H1 (cell line): ENCODE measurements at regions not wholly inside any gene's neighbourhood (a gene's known extent, or its start where the extent isn't known, plus 50 kb on each side); places are given as distances from the start of the nearest gene placed in this dataset.

Source experiments
- CTCF ChIA-PET: fragments of 300-600 bp; sonication (Branson Sonifier 250); formaldehyde crosslinking; loops from one replicate; lab custom pipeline; 2021; ENCODE audit not compliant: partially characterized antibody; lab: Charles Lee
- POLR2A ChIA-PET: fragments of 300-600 bp; sonication (Branson Sonifier 250); formaldehyde crosslinking; loops from one replicate; lab custom pipeline; 2021; ENCODE audit warnings: inconsistent platforms; ENCODE audit not compliant: partially characterized antibody; lab: Charles Lee
- DNase-seq, 2 experiments: peaks; one replicate each; pipeline versions ENCODE4 v3.0.0 to v3.0.0-alpha.2; 2010 to 2022; ENCODE audit warnings: low spot score in 2 of 2, low read depth in 1 of 2, mixed read lengths in 1 of 2
- FAIRE-seq: peaks from 2 replicates; lab custom pipeline; 2011; peaks lifted over from hg19 to GRCh38; lab: Jason Lieb, UNC
- H2AFZ ChIP-seq: 2 replicates; pipeline ENCODE4 v1.8.1; 2012; ENCODE audit warnings: low read length, inconsistent platforms
- H2AK5ac ChIP-seq: 2 replicates; pipeline ENCODE4 v1.6.1; 2013; ENCODE audit warnings: low read depth, low read length
- H2BK120ac ChIP-seq: replicated peaks from 2 replicates; pipeline ENCODE3; 2013; ENCODE audit warnings: low read depth, low read length, inconsistent platforms
- H2BK12ac ChIP-seq: 2 replicates; pipeline ENCODE4 v1.6.1; 2013; ENCODE audit warnings: low read depth, low read length
- H2BK15ac ChIP-seq: 2 replicates; pipeline ENCODE4 v1.6.1; 2013; ENCODE audit warnings: low read length
- H2BK20ac ChIP-seq: 2 replicates; pipeline ENCODE4 v1.6.1; 2013; ENCODE audit warnings: low read length
- H2BK5ac ChIP-seq: 2 replicates; pipeline ENCODE4 v1.6.1; 2013; ENCODE audit warnings: low read depth, low read length
- H3K14ac ChIP-seq: 2 replicates; pipeline ENCODE4 v1.6.1; 2013; ENCODE audit warnings: inconsistent platforms; ENCODE audit not compliant: insufficient read length
- H3K18ac ChIP-seq: 2 replicates; pipeline ENCODE4 v1.6.1; 2013; ENCODE audit warnings: low read length; ENCODE audit errors: extremely low read depth
- H3K23ac ChIP-seq: 2 replicates; pipeline ENCODE4 v1.6.1; 2013; ENCODE audit warnings: inconsistent platforms; ENCODE audit not compliant: insufficient read length
- H3K23me2 ChIP-seq: 2 replicates; pipeline ENCODE4 v1.6.1; 2013; ENCODE audit warnings: low read depth, low read length
- H3K27ac ChIP-seq: 2 replicates; pipeline ENCODE4 v1.6.1; 2011; ENCODE audit warnings: low read depth, low read length, inconsistent platforms
- H3K27me3 ChIP-seq, 4 experiments: replicated peaks in 1 of 4; 1 replicate in 1 of 4; 2 replicates in 3 of 4; pipeline versions ENCODE4 v1.6.1 to v1.8.1; 2011 to 2013; ENCODE audit warnings: low read length in 3 of 4, mild to moderate bottlenecking in 3 of 4, inconsistent platforms in 2 of 4, mixed read lengths in 2 of 4, moderate library complexity in 1 of 4; ENCODE audit not compliant: control insufficient read depth in 3 of 4, insufficient read depth in 3 of 4; ENCODE audit errors: extremely low read depth in 1 of 4
- H3K36me3 ChIP-seq, 4 experiments: 2 replicates each; pipeline versions ENCODE4 v1.6.1 to v1.8.1; 2011 to 2013; ENCODE audit warnings: mild to moderate bottlenecking in 4 of 4, low read length in 3 of 4, moderate library complexity in 2 of 4, control low read depth in 1 of 4, inconsistent platforms in 1 of 4; ENCODE audit not compliant: insufficient read depth in 4 of 4, control insufficient read depth in 2 of 4
- H3K4ac ChIP-seq: replicated peaks from 2 replicates; pipeline ENCODE3; 2013; ENCODE audit warnings: low read length, low read depth, mixed read lengths, inconsistent platforms; ENCODE audit not compliant: insufficient read length
- H3K4me1 ChIP-seq, 4 experiments: replicated peaks in 1 of 4; 1 replicate in 1 of 4; 2 replicates in 3 of 4; pipeline versions ENCODE4 v1.6.1 to v1.8.1; 2011 to 2013; ENCODE audit warnings: low read length in 3 of 4, inconsistent platforms in 2 of 4, mixed read lengths in 1 of 4; ENCODE audit not compliant: insufficient read depth in 4 of 4, control insufficient read depth in 3 of 4
- H3K4me2 ChIP-seq, 2 experiments: 2 replicates each; pipeline versions ENCODE4 v1.6.1 to v1.8.1; 2011 to 2013; ENCODE audit warnings: low read depth in 2 of 2, low read length in 2 of 2, control low read depth in 1 of 2, inconsistent platforms in 1 of 2, mild to moderate bottlenecking in 1 of 2; ENCODE audit not compliant: insufficient read depth in 1 of 2
- H3K4me3 ChIP-seq, 4 experiments: fragments of 200-600, 300-600 bp in 1 of 4; sonication (generic), shearing (Covaris generic), sonication (Bioruptor Twin) in 1 of 4; 2 replicates each; pipeline versions ENCODE4 v1.5.1 to v1.8.1; 2011 to 2016; ENCODE audit warnings: low read length in 4 of 4, low read depth in 3 of 4, control low read depth in 2 of 4, inconsistent platforms in 2 of 4, mild to moderate bottlenecking in 2 of 4, mixed read lengths in 1 of 4, moderate library complexity in 1 of 4; ENCODE audit not compliant: insufficient read depth in 2 of 4; ENCODE audit errors: extremely low read depth in 1 of 4
- H3K56ac ChIP-seq: replicated peaks from 2 replicates; pipeline ENCODE3; 2013; ENCODE audit warnings: low read depth, mild to moderate bottlenecking, mixed read lengths, low read length, inconsistent platforms; ENCODE audit not compliant: insufficient read length
- H3K79me1 ChIP-seq: 2 replicates; pipeline ENCODE4 v1.6.1; 2013; ENCODE audit warnings: low read depth, low read length, control low read depth
- H3K79me2 ChIP-seq, 2 experiments: 2 replicates each; pipeline versions ENCODE4 v1.6.1 to v1.8.1; 2012 to 2013; ENCODE audit warnings: low read length in 2 of 2, mild to moderate bottlenecking in 2 of 2, inconsistent platforms in 1 of 2; ENCODE audit not compliant: insufficient read depth in 2 of 2, control insufficient read depth in 1 of 2
- H3K9ac ChIP-seq, 4 experiments: replicated peaks in 1 of 4; 1 replicate in 1 of 4; 2 replicates in 3 of 4; pipeline versions ENCODE4 v1.6.1 to v1.8.1; 2011 to 2013; ENCODE audit warnings: low read depth in 3 of 4, low read length in 3 of 4, control low read depth in 2 of 4, mild to moderate bottlenecking in 2 of 4, moderate library complexity in 2 of 4, inconsistent platforms in 1 of 4; ENCODE audit errors: extremely low read depth in 1 of 4
- H3K9me3 ChIP-seq, 2 experiments: 2 replicates each; pipeline versions ENCODE4 v1.6.1 to v1.8.1; 2012 to 2013; ENCODE audit warnings: mild to moderate bottlenecking in 2 of 2, moderate library complexity in 2 of 2, control low read depth in 1 of 2, inconsistent platforms in 1 of 2, low read depth in 1 of 2, low read length in 1 of 2, mixed read lengths in 1 of 2; ENCODE audit not compliant: insufficient read depth in 2 of 2
- H4K20me1 ChIP-seq, 2 experiments: replicated peaks in 1 of 2; 2 replicates each; pipeline versions ENCODE3 to v1.8.1; 2011 to 2013; ENCODE audit warnings: inconsistent platforms in 2 of 2, low read length in 2 of 2, mild to moderate bottlenecking in 1 of 2; ENCODE audit not compliant: insufficient read depth in 2 of 2, control insufficient read depth in 1 of 2
- H4K5ac ChIP-seq: 2 replicates; pipeline ENCODE4 v1.6.1; 2013; ENCODE audit warnings: low read length, low read depth, mixed read lengths, inconsistent platforms; ENCODE audit not compliant: insufficient read length
- H4K8ac ChIP-seq: 2 replicates; pipeline ENCODE4 v1.8.0; 2013; ENCODE audit warnings: mild to moderate bottlenecking, moderate library complexity, low read length, inconsistent platforms; ENCODE audit not compliant: insufficient read depth; ENCODE audit errors: extremely low read depth
- H4K91ac ChIP-seq: replicated peaks from 2 replicates; pipeline ENCODE3; 2013; ENCODE audit warnings: low read length, mixed read lengths, inconsistent platforms; ENCODE audit not compliant: insufficient read length
- CEBPB ChIP-seq: IDR thresholded peaks from 2 replicates; pipeline ENCODE4 v1.6.1; 2012; ENCODE audit warnings: low read depth, low read length
- CHD1 ChIP-seq: IDR thresholded peaks from 2 replicates; pipeline ENCODE4 v1.6.1; 2012; ENCODE audit warnings: low read depth, low read length, improper control_type of control experiment
- EZH2 ChIP-seq: fragments of 200-600 bp; sonication (generic); IDR thresholded peaks from 2 replicates; pipeline ENCODE4 v1.7.1; 2012; ENCODE audit warnings: low read depth, mild to moderate bottlenecking, moderate library complexity, low read length, inconsistent platforms; ENCODE audit not compliant: severe bottlenecking
- FOSL1 ChIP-seq: IDR thresholded peaks from 2 replicates; pipeline ENCODE4 v1.6.1; 2011; ENCODE audit warnings: mild to moderate bottlenecking, low read depth, low read length, moderate library complexity; ENCODE audit not compliant: insufficient read depth
- GTF2F1 ChIP-seq: IDR thresholded peaks from 2 replicates; pipeline ENCODE4 v1.6.1; 2012; ENCODE audit warnings: low read depth, low read length, improper control_type of control experiment, borderline replicate concordance
- JUND ChIP-seq: IDR thresholded peaks from 2 replicates; pipeline ENCODE4 v1.6.1; 2011; ENCODE audit warnings: mild to moderate bottlenecking, improper control_type of control experiment, low read length
- KDM1A ChIP-seq: fragments of 200-600, 300-600 bp; sonication (generic); IDR thresholded peaks from 2 replicates; pipeline ENCODE4 v1.7.1; 2016; ENCODE audit warnings: mild to moderate bottlenecking, low read length, borderline replicate concordance
- KDM4A ChIP-seq: IDR thresholded peaks from one replicate; pipeline ENCODE4 v1.7.1; 2012; ENCODE audit warnings: low read depth, mild to moderate bottlenecking, moderate library complexity, low read length, inconsistent platforms; ENCODE audit not compliant: severe bottlenecking
- POLR2AphosphoS5 ChIP-seq: IDR thresholded peaks from 2 replicates; pipeline ENCODE4 v1.6.1; 2011; ENCODE audit warnings: low read depth, low read length
- RFX5 ChIP-seq: IDR thresholded peaks from 2 replicates; pipeline ENCODE4 v1.6.1; 2011; ENCODE audit warnings: low read depth, low read length, improper control_type of control experiment, borderline replicate concordance
- RXRA ChIP-seq: IDR thresholded peaks from 2 replicates; pipeline ENCODE4 v1.6.1; 2011; ENCODE audit warnings: low read depth, mild to moderate bottlenecking, low read length, moderate library complexity; ENCODE audit not compliant: insufficient read depth
- SP4 ChIP-seq: IDR thresholded peaks from 2 replicates; pipeline ENCODE4 v1.6.1; 2012; ENCODE audit warnings: low read length, inconsistent platforms
- SRF ChIP-seq: IDR thresholded peaks from 2 replicates; pipeline ENCODE4 v1.6.1; 2011; ENCODE audit warnings: mild to moderate bottlenecking, low read depth, low read length, moderate library complexity
- TAF7 ChIP-seq: optimal IDR thresholded peaks from 2 replicates; pipeline ENCODE3; 2011; ENCODE audit warnings: low read depth, mild to moderate bottlenecking, inconsistent platforms, low read length, moderate library complexity, borderline replicate concordance
- TCF12 ChIP-seq: IDR thresholded peaks from 2 replicates; pipeline ENCODE4 v1.6.1; 2011; ENCODE audit warnings: low read depth, mild to moderate bottlenecking, low read length
- YY1 ChIP-seq: IDR thresholded peaks from 2 replicates; pipeline ENCODE4 v1.6.1; 2011; ENCODE audit warnings: low read depth, mild to moderate bottlenecking, low read length
- ZNF274 ChIP-seq: IDR thresholded peaks from 2 replicates; pipeline ENCODE4 v1.7.0; 2012; ENCODE audit warnings: low read length, borderline replicate concordance; ENCODE audit errors: extremely low read depth
- WGBS, 2 experiments: shearing (Covaris generic) in 1 of 2; methylation state at CpG; one replicate each; pipeline versions ENCODE4 v1.1.6 to v1.1.7; 2013 to 2015; ENCODE audit warnings: low lambda C conversion rate in 2 of 2, mixed read lengths in 2 of 2, inconsistent platforms in 1 of 2, low coverage in 1 of 2, missing lambda C conversion rate in 1 of 2; ENCODE audit not compliant: insufficient replicate concordance in 2 of 2, insufficient coverage in 1 of 2, insufficient read length in 1 of 2; ENCODE audit errors: extremely low coverage in 1 of 2, missing lambda C conversion rate in 1 of 2; 5-methylcytosine and 5-hydroxymethylcytosine counted together

GRCh38 chr10:47186941-47187340 lies 113.1 kb upstream of the GDF10 start:
- no peaks in the 10 kb centered on the region; a peak in 1 of 4 replicates for H3K9me3 ChIP-seq
- no peaks in the 10 kb centered on the region for H3K36me3 ChIP-seq
- WGBS, 2 experiments: 95% methylated on average over 7 of the region's 7 CpGs; no CpG with 5 or more reads in 1 of the 2 experiments
- no peaks in the 10 kb centered on the region for H4K20me1 ChIP-seq
- no peak overlapping the region for H3K14ac ChIP-seq
- no peak overlapping the region for H2BK120ac ChIP-seq
- H2BK15ac ChIP-seq: no peak overlapping the region
- H3K79me1 ChIP-seq: no peaks in the 10 kb centered on the region
- H3K27me3 ChIP-seq: no peaks in the 10 kb centered on the region
- no peak overlapping the region for H3K9ac ChIP-seq
- no peak overlapping the region for H3K56ac ChIP-seq
- FAIRE-seq: no peak
- ChIA-PET POLR2A (no interaction called here), CTCF (no interaction called here)
- no peak overlapping the region for H4K91ac ChIP-seq
- H3K4me2 ChIP-seq: no peak overlapping the region
- no peak overlapping the region for H2AFZ ChIP-seq
- H4K5ac ChIP-seq: no peak overlapping the region
- H2AK5ac ChIP-seq: no peak overlapping the region
- no peak overlapping the region for H2BK12ac ChIP-seq
- H3K23ac ChIP-seq: no peak overlapping the region
- H2BK5ac ChIP-seq: no peak overlapping the region
- DNase-seq: no peak
- no peak overlapping the region for H3K27ac ChIP-seq
- H3K4me1 ChIP-seq: no peaks in the 10 kb centered on the region
- no peaks in the 10 kb centered on the region for H3K23me2 ChIP-seq
- H3K4ac ChIP-seq: no peak overlapping the region
- TF ChIP-seq SRF (no peak), KDM4A (no peak), CEBPB (no peak), CHD1 (no peak), EZH2 (no peak), POLR2AphosphoS5 (no peak), TCF12 (no peak), FOSL1 (no peak), SP4 (no peak), KDM1A (no peak), RXRA (no peak), YY1 (no peak), RFX5 (no peak), JUND (no peak), TAF7 (no peak), ZNF274 (no peak), GTF2F1 (no peak)
- H3K18ac ChIP-seq: no peak overlapping the region
- H4K8ac ChIP-seq: no peak overlapping the region
- no peaks in the 10 kb centered on the region for H3K79me2 ChIP-seq
- H3K4me3 ChIP-seq: no peak overlapping the region
- H2BK20ac ChIP-seq: no peak overlapping the region
